RWPE2 (cell line): ENCODE measurements at regions not wholly inside any gene's neighbourhood (a gene's known extent, or its start where the extent isn't known, plus 50 kb on each side); places are given as distances from the start of the nearest gene placed in this dataset.

ENCODE experiments used
- ATAC-seq: fragments of 200-7000 bp; cut with Tn5 transposase; 3 replicates; pipeline ENCODE4 v1.9.1; 2021; ENCODE audit warnings: low read depth
- DNase-seq: peaks from one replicate; pipeline ENCODE4 v3.0.0-alpha.2; 2020; ENCODE audit warnings: low spot score
- H3K27ac ChIP-seq: fragments of 450-650 bp; 2 replicates; pipeline ENCODE4 v1.5.1; 2017; ENCODE audit warnings: mild to moderate bottlenecking; ENCODE audit not compliant: poor library complexity, severe bottlenecking
- H3K27me3 ChIP-seq: fragments of 250-450 bp; sonication (Bioruptor Pico); 2 replicates; pipeline ENCODE4 v1.5.1; 2021; ENCODE audit warnings: mild to moderate bottlenecking, moderate library complexity; ENCODE audit not compliant: insufficient read depth, poor library complexity, severe bottlenecking
- H3K36me3 ChIP-seq: fragments of 250-450 bp; sonication (Bioruptor Pico); 2 replicates; pipeline ENCODE4 v1.5.1; 2020; ENCODE audit warnings: low read depth, mild to moderate bottlenecking, moderate library complexity
- H3K4me1 ChIP-seq: fragments of 250-450 bp; sonication (Bioruptor Pico); 2 replicates; pipeline ENCODE4 v1.5.1; 2021; ENCODE audit warnings: mild to moderate bottlenecking, moderate library complexity; ENCODE audit not compliant: insufficient read depth, poor library complexity, severe bottlenecking
- H3K4me3 ChIP-seq: fragments of 250-450 bp; sonication (Bioruptor Pico); 2 replicates; pipeline ENCODE4 v1.5.1; 2021; ENCODE audit warnings: mild to moderate bottlenecking, moderate library complexity; ENCODE audit not compliant: severe bottlenecking
- H3K9me3 ChIP-seq: fragments of 250-450 bp; sonication (Bioruptor Pico); 2 replicates; pipeline ENCODE4 v1.5.1; 2021; ENCODE audit warnings: mild to moderate bottlenecking, moderate library complexity; ENCODE audit not compliant: severe bottlenecking
- TF ChIP-seq, protein P1 (sequence below): fragments of 450-650 bp; IDR thresholded peaks from one replicate; pipeline ENCODE4 v1.5.1; 2017; ENCODE audit warnings: mild to moderate bottlenecking, moderate library complexity; ENCODE audit not compliant: poor library complexity, severe bottlenecking

DNA sequence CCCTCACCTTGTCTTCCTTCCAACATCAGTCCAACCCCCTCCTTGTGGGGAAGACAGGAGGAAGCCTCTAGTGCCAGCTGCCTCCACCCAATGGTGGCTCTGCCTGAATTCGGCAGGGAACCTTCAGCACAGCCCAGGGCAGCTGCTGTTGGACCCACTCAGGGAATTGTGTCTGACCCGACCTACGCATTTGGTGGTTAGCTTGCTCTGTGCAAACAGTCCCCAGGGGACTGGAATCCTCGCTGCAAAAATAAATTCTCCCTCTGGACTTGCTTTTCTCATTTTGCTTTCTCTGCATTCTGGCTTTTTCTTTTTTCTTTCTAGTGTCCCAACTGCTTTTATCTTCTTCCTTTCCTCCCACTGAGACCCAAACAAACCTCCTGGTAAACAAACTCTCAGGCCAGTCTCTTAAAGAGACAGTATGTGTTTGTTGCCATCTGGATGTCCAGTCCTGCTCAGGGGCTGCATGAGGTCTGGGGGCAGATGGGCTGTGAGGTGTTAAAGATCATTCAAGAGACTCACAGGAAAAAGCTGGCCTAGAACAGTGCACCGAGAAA lies 137.7 kb upstream of the HAAO start:
- no peaks in the 10 kb centered on the region for H3K27me3 ChIP-seq
- peaks cover 12% of the 10 kb centered on the region for H3K4me1 ChIP-seq
- DNase-seq (no peak), ATAC-seq (no peak)
- no peaks in the 10 kb centered on the region for H3K36me3 ChIP-seq
- no peaks in the 10 kb centered on the region for H3K9me3 ChIP-seq
- H3K4me3 ChIP-seq: no peak overlapping the region
- TF ChIP-seq, protein P1, sequence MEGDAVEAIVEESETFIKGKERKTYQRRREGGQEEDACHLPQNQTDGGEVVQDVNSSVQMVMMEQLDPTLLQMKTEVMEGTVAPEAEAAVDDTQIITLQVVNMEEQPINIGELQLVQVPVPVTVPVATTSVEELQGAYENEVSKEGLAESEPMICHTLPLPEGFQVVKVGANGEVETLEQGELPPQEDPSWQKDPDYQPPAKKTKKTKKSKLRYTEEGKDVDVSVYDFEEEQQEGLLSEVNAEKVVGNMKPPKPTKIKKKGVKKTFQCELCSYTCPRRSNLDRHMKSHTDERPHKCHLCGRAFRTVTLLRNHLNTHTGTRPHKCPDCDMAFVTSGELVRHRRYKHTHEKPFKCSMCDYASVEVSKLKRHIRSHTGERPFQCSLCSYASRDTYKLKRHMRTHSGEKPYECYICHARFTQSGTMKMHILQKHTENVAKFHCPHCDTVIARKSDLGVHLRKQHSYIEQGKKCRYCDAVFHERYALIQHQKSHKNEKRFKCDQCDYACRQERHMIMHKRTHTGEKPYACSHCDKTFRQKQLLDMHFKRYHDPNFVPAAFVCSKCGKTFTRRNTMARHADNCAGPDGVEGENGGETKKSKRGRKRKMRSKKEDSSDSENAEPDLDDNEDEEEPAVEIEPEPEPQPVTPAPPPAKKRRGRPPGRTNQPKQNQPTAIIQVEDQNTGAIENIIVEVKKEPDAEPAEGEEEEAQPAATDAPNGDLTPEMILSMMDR: no peak
- H3K27ac ChIP-seq: no peak overlapping the region

DNA sequence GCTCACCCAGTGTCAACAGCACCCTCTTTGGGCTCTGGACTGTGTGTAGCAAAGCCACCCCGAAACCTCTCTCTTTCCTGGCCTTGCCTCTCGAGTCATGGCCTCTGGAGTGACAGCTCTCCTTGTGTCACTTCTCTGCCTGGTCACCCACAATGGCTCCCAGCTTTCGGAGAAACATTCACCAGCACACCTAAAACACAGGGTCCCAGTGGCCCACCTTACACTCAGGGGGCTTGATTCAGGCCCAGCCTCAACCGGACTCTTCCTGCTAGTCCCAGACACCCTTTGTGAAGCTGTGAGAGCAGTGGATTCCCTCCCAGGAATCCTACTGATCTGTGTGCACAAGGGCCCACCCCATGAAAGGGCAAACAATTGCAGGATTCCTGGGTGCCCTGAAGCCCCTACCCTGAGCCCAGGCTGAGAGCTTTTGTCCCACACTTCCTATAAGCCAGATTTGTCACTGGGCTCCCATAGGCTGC lies 137.2 kb upstream of the HAAO start:
- peaks cover 17% of the 10 kb centered on the region for H3K4me1 ChIP-seq
- no peak for ATAC-seq
- no peak overlapping the region for H3K4me3 ChIP-seq
- H3K27me3 ChIP-seq: no peaks in the 10 kb centered on the region
- H3K27ac ChIP-seq: no peak overlapping the region
- no peaks in the 10 kb centered on the region for H3K9me3 ChIP-seq
- TF ChIP-seq, protein P1: no peak
- no peaks in the 10 kb centered on the region for H3K36me3 ChIP-seq
- DNase-seq: no peak

DNA sequence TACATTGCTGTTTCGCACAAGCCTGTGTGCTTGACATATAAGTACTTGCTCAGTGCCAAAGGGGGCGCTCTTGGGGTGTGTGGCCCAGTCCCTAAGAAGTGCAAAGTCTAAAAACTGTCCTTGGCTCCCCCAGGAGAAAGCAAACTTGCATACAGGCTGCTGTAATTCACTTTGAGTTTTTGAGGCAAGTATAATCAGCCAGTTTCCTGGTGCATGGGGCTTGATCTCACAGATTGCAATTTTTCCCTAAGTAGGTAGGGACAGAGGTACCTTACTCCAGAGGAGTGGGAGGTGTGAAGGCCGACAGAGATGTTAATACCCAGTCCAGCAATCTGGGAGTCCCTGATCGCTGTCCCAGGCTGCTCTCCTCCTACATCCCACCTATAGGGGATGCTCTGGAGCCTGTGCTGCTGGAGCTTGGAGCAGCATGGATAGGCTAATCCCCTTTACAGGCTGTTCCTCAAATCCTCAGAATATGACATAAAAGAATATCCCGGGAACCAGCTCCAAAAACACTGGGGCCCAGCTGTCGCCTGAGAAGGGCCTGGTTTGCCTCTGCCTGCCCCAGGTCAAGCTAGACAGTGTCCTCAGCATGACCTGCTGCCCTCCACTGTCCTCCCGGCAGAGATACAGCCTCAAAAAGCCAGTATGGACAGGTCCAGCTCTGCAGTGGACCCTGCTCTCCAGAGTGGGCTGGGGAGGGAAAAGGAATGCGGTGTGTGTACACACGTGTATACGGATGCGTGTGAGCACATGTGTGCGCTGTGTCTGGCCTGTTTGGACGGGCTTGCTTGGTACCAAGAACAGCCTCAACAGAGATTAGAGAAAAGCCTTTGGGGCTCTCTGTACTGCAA lies 136.5 kb upstream of the HAAO start:
- TF ChIP-seq, protein P1: peak; percentile 19
- DNase-seq (no peak), ATAC-seq (no peak)
- H3K27ac ChIP-seq: no peak overlapping the region
- no peaks in the 10 kb centered on the region for H3K9me3 ChIP-seq
- no peak overlapping the region for H3K4me3 ChIP-seq
- no peaks in the 10 kb centered on the region for H3K27me3 ChIP-seq
- H3K4me1 ChIP-seq: peaks cover 24% of the 10 kb centered on the region
- no peaks in the 10 kb centered on the region for H3K36me3 ChIP-seq

GRCh38 chr2:42928161-42928691 lies 135.8 kb upstream of the HAAO start:
- H3K9me3 ChIP-seq: no peaks in the 10 kb centered on the region
- DNase-seq (no peak), ATAC-seq (no peak)
- H3K4me1 ChIP-seq: peaks cover 26% of the 10 kb centered on the region
- TF ChIP-seq, protein P1: no peak
- no peak overlapping the region for H3K27ac ChIP-seq
- no peaks in the 10 kb centered on the region for H3K36me3 ChIP-seq
- H3K4me3 ChIP-seq: no peak overlapping the region
- H3K27me3 ChIP-seq: no peaks in the 10 kb centered on the region
